ENCODE measurements at regions not wholly inside any gene's neighbourhood (a gene's known extent, or its start where the extent isn't known, plus 50 kb on each side); places are given as distances from the start of the nearest gene placed in this dataset.
"Not testable (repeated sequence)": the region's sequence is repeated elsewhere in the genome, so short reads cannot be mapped to it uniquely, and the experiment has no call there.

DNA sequence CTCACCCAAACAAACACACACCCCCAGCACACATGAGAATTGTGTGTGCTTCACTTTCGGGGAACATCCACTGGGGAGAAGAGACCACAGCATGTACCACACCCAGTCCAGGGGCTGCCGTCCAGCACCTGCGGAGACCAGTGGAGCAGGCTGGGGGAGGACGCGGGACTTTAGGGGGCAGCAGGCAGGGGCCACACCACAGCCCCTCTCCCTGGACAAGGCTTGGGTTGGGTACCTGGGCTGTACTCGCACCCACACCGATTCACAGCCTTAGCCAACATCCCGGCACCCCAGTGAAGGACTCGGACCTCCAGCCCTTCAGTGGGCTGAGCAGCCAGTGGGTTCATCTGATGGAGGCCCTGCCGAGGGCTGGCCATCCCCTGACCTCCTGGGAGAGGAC lies 63.3 kb downstream of the RBFOX3 start:
- H3K9me3 ChIP-seq: peaks cover 3% of the 10 kb centered on the region
- peaks cover 12% of the 10 kb centered on the region for H3K27me3 ChIP-seq (ENCODE audit: low read depth)
- H3K36me3 ChIP-seq: no peaks in the 10 kb centered on the region
- no peak overlapping the region for H3K27ac ChIP-seq
- H3K4me1 ChIP-seq: no peaks in the 10 kb centered on the region
- DNase-seq: no peak
- intact Hi-C loops (cut with DNase I): no loop called here
- no peak for TF ChIP-seq CTCF (IDR thresholded peaks at IDR 0.05)
- H3K4me3 ChIP-seq: no peak overlapping the region
- ATAC-seq: no peak

DNA sequence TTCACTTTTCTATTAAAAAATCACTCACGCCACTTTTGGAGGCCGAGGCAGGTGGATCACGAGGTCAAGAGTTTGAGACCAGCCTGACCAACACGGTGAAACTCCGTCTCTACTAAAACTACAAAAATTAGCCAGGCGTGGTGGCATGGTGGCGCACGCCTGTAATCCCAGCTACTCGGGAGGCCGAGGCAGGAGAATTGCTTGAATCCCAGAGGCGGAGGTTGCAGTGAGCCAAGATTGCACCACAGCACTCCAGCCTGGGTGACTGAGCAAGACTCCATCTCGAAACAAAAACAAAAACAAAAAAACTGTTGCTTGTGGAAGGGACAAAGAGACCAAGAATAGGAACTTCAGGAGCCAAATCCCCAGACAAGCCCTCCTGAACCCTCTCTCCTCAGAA lies 63.7 kb downstream of the RBFOX3 start:
- H3K9me3 ChIP-seq; H3K4me1 ChIP-seq; intact Hi-C loops (cut with DNase I); DNase-seq; H3K27ac ChIP-seq; ATAC-seq; H3K4me3 ChIP-seq; H3K36me3 ChIP-seq: not testable (repeated sequence)
- peaks cover 16% of the 10 kb centered on the region for H3K27me3 ChIP-seq (ENCODE audit: low read depth)

- H3K4me3 ChIP-seq: no peak overlapping the region
- no peak for TF ChIP-seq CTCF (IDR thresholded peaks at IDR 0.05)
- H3K9me3 ChIP-seq: no peaks in the 10 kb centered on the region
- intact Hi-C loops (cut with DNase I): no loop called here
- no peaks in the 10 kb centered on the region for H3K4me1 ChIP-seq
- H3K36me3 ChIP-seq: no peaks in the 10 kb centered on the region
- no peak overlapping the region for H3K27ac ChIP-seq
- H3K27me3 ChIP-seq (ENCODE audit: low read depth): peaks cover 20% of the 10 kb centered on the region
- DNase-seq (no peak), ATAC-seq (no peak)
Observed at GRCh38 chr17:79546386-79546785, 64.5 kb downstream of the RBFOX3 start.

GRCh38 chr17:79545251-79546005 lies 65.4 kb downstream of the RBFOX3 start:
- intact Hi-C loops (cut with DNase I): no loop called here
- DNase-seq (no peak), ATAC-seq (no peak)
- Histone ChIP-seq H3K4me1 (no peaks in the 10 kb centered on the region), H3K4me3 (no peak overlapping the region), H3K27ac (no peak overlapping the region), H3K36me3 (no peaks in the 10 kb centered on the region), H3K9me3 (no peaks in the 10 kb centered on the region), H3K27me3 (ENCODE audit: low read depth) (peaks cover 20% of the 10 kb centered on the region)
- no peak for TF ChIP-seq CTCF (IDR thresholded peaks at IDR 0.05)

GRCh38 chr17:79544142-79544914 lies 66.5 kb downstream of the RBFOX3 start:
- Histone ChIP-seq H3K4me3 (no peak overlapping the region), H3K27me3 (ENCODE audit: low read depth) (peaks cover 20% of the 10 kb centered on the region), H3K36me3 (no peaks in the 10 kb centered on the region), H3K4me1 (no peaks in the 10 kb centered on the region), H3K9me3 (no peaks in the 10 kb centered on the region), H3K27ac (no peak overlapping the region)
- ATAC-seq (no peak), DNase-seq (no peak)
- TF ChIP-seq CTCF (IDR thresholded peaks at IDR 0.05): no peak
- intact Hi-C loops (cut with DNase I): no loop called here

DNA sequence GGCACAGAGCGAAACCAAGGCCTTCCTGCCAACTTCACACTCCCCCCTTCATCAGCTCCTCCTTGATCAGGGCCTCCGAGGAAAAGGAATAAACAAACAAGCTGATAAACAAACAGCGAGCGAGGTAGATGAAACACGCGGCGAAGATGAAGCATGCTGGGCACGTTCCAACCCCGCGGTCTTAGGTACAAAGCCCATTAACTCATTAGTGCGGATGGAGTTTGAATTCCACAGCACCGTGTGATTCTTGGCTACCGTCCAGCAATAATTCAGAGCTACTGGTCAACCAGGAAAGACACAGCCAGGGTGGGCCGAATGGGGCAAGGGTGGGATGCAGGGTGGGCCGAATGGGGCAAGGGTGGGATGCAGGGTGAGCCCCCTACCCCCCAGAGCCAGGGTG lies 67.3 kb downstream of the RBFOX3 start:
- H3K4me1 ChIP-seq: no peaks in the 10 kb centered on the region
- ATAC-seq: no peak
- H3K27ac ChIP-seq: no peak overlapping the region
- TF ChIP-seq CTCF (IDR thresholded peaks at IDR 0.05): no peak
- no peak for DNase-seq
- no peak overlapping the region for H3K4me3 ChIP-seq
- peaks cover 20% of the 10 kb centered on the region for H3K27me3 ChIP-seq (ENCODE audit: low read depth)
- H3K9me3 ChIP-seq: no peaks in the 10 kb centered on the region
- no peaks in the 10 kb centered on the region for H3K36me3 ChIP-seq
- intact Hi-C loops (cut with DNase I): no loop called here

All from lower lobe of right lung (tissue), 2 donors.